HEK293 (cell line): ENCODE measurements at regions not wholly inside any gene's neighbourhood (a gene's known extent, or its start where the extent isn't known, plus 50 kb on each side); places are given as distances from the start of the nearest gene placed in this dataset.

Experiments
- CTCF ChIP-seq: fragments of 450-650 bp; formaldehyde crosslinking; IDR thresholded peaks from 2 replicates; pipeline ENCODE4 v1.5.1; 2016; ENCODE audit warnings: missing biosample characterization, missing genetic modification characterization
- SETDB1 ChIP-seq: IDR thresholded peaks from one replicate; pipeline ENCODE4 v1.6.1; 2017; ENCODE audit warnings: mild to moderate bottlenecking, low read length, moderate library complexity, mixed read lengths; ENCODE audit not compliant: insufficient read length
- YY1 ChIP-seq: fragments of 450-650 bp; formaldehyde crosslinking; IDR thresholded peaks from 2 replicates; pipeline ENCODE4 v1.5.1; 2018; ENCODE audit warnings: missing biosample characterization, missing genetic modification characterization
- ZBTB7A ChIP-seq: fragments of 450-650 bp; formaldehyde crosslinking; IDR thresholded peaks from 2 replicates; pipeline ENCODE4 v1.5.1; 2016; ENCODE audit warnings: low read depth, missing biosample characterization, missing genetic modification characterization
- ZNF302 ChIP-seq: fragments of 450-650 bp; formaldehyde crosslinking; IDR thresholded peaks from 2 replicates; pipeline ENCODE4 v1.5.1; 2016; ENCODE audit warnings: missing biosample characterization, missing genetic modification characterization, low read depth
- ZNF561 ChIP-seq: fragments of 450-650 bp; IDR thresholded peaks from 2 replicates; pipeline ENCODE4 v1.5.1; 2018; ENCODE audit warnings: missing biosample characterization, missing genetic modification characterization, borderline replicate concordance

- TF ChIP-seq ZBTB7A (no peak), CTCF (tag by site-specific recombination) (no peak), ZNF561 (no peak), ZNF302 (tag by site-specific recombination) (no peak), SETDB1 (no peak), YY1 (tag by site-specific recombination) (no peak)
These were observed 230.6 kb downstream of the IRF8 start for GRCh38 chr16:86129541-86129940.
